Panc1 (cell line): ENCODE measurements at regions not wholly inside any gene's neighbourhood (a gene's known extent, or its start where the extent isn't known, plus 50 kb on each side); places are given as distances from the start of the nearest gene placed in this dataset.
"Not testable (repeated sequence)": the region's sequence is repeated elsewhere in the genome, so short reads cannot be mapped to it uniquely, and the experiment has no call there.

Experiments used
- ATAC-seq: fragments of 200-7000 bp; cut with Tn5 transposase; 2 replicates; pipeline ENCODE4 v1.9.1; 2020; ENCODE audit warnings: mild to moderate bottlenecking, moderate library complexity
- BruUV-seq: library from RNA; stranded (reverse); fragments of 400-500 nt; replicated peaks from 2 replicates; lab custom pipeline; 2021; lab: Mats Ljungman, UMichigan
- CTCF ChIA-PET: fragments of 300-600 bp; sonication (Branson Sonifier 250); formaldehyde crosslinking; loops from one replicate; lab custom pipeline; 2022; ENCODE audit warnings: antibody characterized with exemption; lab: Charles Lee
- POLR2A ChIA-PET: fragments of 300-600 bp; sonication (Branson Sonifier 250); formaldehyde crosslinking; loops from one replicate; lab custom pipeline; 2022; ENCODE audit warnings: antibody characterized with exemption; lab: Charles Lee
- DNase-seq: peaks from one replicate; pipeline ENCODE4 v3.0.0-alpha.2; 2010; ENCODE audit warnings: low read depth, low spot score
- H3K27ac ChIP-seq: 2 replicates; pipeline ENCODE4 v1.5.1; 2011; ENCODE audit warnings: mild to moderate bottlenecking, low read length, inconsistent platforms
- H3K27me3 ChIP-seq: fragments of 200-500 bp; sonication (Bioruptor generic); 2 replicates; pipeline ENCODE4 v1.6.0; 2014; ENCODE audit warnings: low read length, inconsistent platforms; ENCODE audit not compliant: control insufficient read depth, insufficient read depth
- H3K36me3 ChIP-seq: fragments of 200-500 bp; sonication (Bioruptor generic); 2 replicates; pipeline ENCODE4 v1.5.1; 2014; ENCODE audit warnings: inconsistent platforms, mild to moderate bottlenecking, low read length, moderate library complexity; ENCODE audit not compliant: control insufficient read depth, insufficient read depth
- H3K4me1 ChIP-seq: 2 replicates; pipeline ENCODE4 v1.5.1; 2011; ENCODE audit warnings: inconsistent platforms, mild to moderate bottlenecking, low read length, moderate library complexity; ENCODE audit not compliant: control insufficient read depth, insufficient read depth
- H3K4me3 ChIP-seq, 2 experiments: 2 replicates each; pipeline ENCODE4 v1.5.1; 2011 to 2012; ENCODE audit warnings: low read depth in 2 of 2, low read length in 2 of 2, mild to moderate bottlenecking in 2 of 2, inconsistent platforms in 1 of 2, moderate library complexity in 1 of 2
- H3K9me3 ChIP-seq: fragments of 200-500 bp; sonication (Bioruptor generic); 2 replicates; pipeline ENCODE4 v1.5.1; 2014; ENCODE audit warnings: low read depth, mild to moderate bottlenecking, inconsistent platforms, low read length, moderate library complexity; ENCODE audit not compliant: control insufficient read depth, insufficient read depth
- POLR2AphosphoS5 ChIP-seq: IDR thresholded peaks from 2 replicates; pipeline ENCODE4 v1.6.1; 2012; ENCODE audit warnings: mild to moderate bottlenecking, low read depth, low read length, moderate library complexity
- SIN3A ChIP-seq: IDR thresholded peaks from 2 replicates; pipeline ENCODE4 v1.6.1; 2012; ENCODE audit warnings: low read depth, mild to moderate bottlenecking, low read length, moderate library complexity, borderline replicate concordance; ENCODE audit not compliant: insufficient read depth
- TCF7L2 ChIP-seq: IDR thresholded peaks from 2 replicates; pipeline ENCODE4 v1.6.1; 2011; ENCODE audit warnings: mild to moderate bottlenecking, low read depth, low read length, inconsistent platforms
- in situ Hi-C: cut with HindIII; loops from 2 replicates; pipeline ENCODE4 v1.10.0; 2016; ENCODE audit warnings: low sequenced_read_pairs, low pct_unique_long_range_greater_than_20kb
- intact Hi-C: fragments of 100-400 bp; cut with micrococcal nuclease; formaldehyde crosslinking; loops from one replicate; pipeline ENCODE4 v1.10.0; 2022; ENCODE audit not compliant: unreplicated experiment
- TF ChIP-seq, protein P1 (sequence below), 2 experiments: IDR thresholded peaks; 2 replicates each; pipeline ENCODE4 v1.6.1; 2011 to 2012; ENCODE audit warnings: low read depth in 2 of 2, control low read depth in 1 of 2, low read length in 1 of 2, mild to moderate bottlenecking in 1 of 2, moderate library complexity in 1 of 2; ENCODE audit not compliant: insufficient read depth in 1 of 2
- TF ChIP-seq, protein P2 (sequence below): fragments of 450-650 bp; IDR thresholded peaks from 2 replicates; pipeline ENCODE4 v1.5.1; 2017; ENCODE audit warnings: mild to moderate bottlenecking

DNA sequence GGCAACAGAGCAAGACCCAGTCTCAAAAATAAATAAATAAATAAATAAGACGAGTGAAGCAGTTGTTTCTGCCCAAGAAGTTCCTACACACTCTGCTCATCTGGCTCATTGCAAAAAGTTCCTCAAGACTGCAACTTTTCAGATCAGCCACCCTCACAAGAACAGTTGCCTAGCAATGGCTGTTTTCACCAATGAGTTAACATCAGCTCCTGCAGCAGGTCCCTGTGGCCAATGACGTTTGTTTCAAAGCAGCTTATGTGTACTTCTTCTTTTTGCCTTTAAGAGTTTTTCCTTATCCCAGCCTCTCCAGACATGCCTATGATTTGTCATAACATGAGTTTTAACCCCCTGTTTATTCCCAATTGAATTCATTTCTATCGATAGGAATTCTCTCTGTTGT, 118.4 kb upstream of the SPRED1 start:
- DNase-seq = no peak
- intact Hi-C loops = no loop called here
- ChIA-PET POLR2A (no interaction called here), CTCF (no interaction called here)
- no TSS peak for BruUV-seq
- no peak overlapping the region for H3K4me3 ChIP-seq
- H3K27me3 ChIP-seq = no peaks in the 10 kb centered on the region
- in situ Hi-C loops = no loop called here
- no peaks in the 10 kb centered on the region for H3K36me3 ChIP-seq
- H3K9me3 ChIP-seq = no peaks in the 10 kb centered on the region
- ATAC-seq = no peak
- TF ChIP-seq SIN3A (no peak), TCF7L2 (no peak), POLR2AphosphoS5 (no peak)
- TF ChIP-seq, protein P1, sequence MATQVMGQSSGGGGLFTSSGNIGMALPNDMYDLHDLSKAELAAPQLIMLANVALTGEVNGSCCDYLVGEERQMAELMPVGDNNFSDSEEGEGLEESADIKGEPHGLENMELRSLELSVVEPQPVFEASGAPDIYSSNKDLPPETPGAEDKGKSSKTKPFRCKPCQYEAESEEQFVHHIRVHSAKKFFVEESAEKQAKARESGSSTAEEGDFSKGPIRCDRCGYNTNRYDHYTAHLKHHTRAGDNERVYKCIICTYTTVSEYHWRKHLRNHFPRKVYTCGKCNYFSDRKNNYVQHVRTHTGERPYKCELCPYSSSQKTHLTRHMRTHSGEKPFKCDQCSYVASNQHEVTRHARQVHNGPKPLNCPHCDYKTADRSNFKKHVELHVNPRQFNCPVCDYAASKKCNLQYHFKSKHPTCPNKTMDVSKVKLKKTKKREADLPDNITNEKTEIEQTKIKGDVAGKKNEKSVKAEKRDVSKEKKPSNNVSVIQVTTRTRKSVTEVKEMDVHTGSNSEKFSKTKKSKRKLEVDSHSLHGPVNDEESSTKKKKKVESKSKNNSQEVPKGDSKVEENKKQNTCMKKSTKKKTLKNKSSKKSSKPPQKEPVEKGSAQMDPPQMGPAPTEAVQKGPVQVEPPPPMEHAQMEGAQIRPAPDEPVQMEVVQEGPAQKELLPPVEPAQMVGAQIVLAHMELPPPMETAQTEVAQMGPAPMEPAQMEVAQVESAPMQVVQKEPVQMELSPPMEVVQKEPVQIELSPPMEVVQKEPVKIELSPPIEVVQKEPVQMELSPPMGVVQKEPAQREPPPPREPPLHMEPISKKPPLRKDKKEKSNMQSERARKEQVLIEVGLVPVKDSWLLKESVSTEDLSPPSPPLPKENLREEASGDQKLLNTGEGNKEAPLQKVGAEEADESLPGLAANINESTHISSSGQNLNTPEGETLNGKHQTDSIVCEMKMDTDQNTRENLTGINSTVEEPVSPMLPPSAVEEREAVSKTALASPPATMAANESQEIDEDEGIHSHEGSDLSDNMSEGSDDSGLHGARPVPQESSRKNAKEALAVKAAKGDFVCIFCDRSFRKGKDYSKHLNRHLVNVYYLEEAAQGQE (IDR thresholded peaks at IDR 0.05; ENCODE audit: insufficient read depth in 1 of 2, low read depth in 2 of 2, low read length in 1 of 2) = no peak
- TF ChIP-seq, protein P2, sequence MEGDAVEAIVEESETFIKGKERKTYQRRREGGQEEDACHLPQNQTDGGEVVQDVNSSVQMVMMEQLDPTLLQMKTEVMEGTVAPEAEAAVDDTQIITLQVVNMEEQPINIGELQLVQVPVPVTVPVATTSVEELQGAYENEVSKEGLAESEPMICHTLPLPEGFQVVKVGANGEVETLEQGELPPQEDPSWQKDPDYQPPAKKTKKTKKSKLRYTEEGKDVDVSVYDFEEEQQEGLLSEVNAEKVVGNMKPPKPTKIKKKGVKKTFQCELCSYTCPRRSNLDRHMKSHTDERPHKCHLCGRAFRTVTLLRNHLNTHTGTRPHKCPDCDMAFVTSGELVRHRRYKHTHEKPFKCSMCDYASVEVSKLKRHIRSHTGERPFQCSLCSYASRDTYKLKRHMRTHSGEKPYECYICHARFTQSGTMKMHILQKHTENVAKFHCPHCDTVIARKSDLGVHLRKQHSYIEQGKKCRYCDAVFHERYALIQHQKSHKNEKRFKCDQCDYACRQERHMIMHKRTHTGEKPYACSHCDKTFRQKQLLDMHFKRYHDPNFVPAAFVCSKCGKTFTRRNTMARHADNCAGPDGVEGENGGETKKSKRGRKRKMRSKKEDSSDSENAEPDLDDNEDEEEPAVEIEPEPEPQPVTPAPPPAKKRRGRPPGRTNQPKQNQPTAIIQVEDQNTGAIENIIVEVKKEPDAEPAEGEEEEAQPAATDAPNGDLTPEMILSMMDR = no peak
- H3K4me1 ChIP-seq = no peaks in the 10 kb centered on the region
- no peak overlapping the region for H3K27ac ChIP-seq

DNA sequence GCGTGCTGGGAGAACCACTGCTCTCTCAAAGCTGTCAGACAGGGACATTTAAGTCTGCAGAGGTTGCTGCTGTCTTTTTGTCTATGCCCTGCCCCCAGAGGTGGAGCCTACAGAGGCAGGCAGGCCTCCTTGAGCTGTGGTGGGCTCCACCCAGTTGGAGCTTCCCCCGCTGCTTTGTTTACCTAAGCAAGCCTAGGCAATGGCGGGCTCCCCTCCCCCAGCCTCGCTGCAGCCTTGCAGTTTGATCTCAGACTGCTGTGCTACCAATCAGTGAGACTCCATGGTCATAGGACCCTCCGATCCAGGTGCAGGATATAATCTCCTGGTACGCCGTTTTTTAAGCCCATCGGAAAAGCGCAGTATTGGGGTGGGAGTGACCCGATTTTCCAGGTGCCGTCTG, 110.4 kb upstream of the SPRED1 start:
- H3K9me3 ChIP-seq, ATAC-seq, DNase-seq, H3K4me3 ChIP-seq, H3K27me3 ChIP-seq, H3K27ac ChIP-seq, H3K4me1 ChIP-seq, in situ Hi-C loops, intact Hi-C loops, BruUV-seq, CTCF ChIA-PET, POLR2A ChIA-PET, H3K36me3 ChIP-seq: not testable (repeated sequence)

DNA sequence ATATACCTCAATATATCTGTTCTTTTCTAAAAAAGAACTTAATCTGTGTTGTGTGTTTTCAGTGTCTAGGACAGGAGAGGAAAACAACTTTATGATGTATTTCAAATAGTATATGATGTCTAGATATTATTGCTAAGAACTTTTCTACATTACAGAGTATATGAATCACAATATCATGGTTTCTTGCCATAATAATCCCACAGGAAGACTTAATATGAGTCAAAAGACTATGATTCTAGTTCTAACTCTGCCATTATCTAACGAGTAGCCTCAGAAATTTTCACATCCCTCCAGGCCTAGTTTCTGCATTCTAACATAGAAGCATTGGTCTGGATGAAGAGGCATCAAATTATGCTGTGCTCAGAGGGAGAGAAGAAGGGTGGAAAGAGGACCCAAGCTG, 107.7 kb upstream of the SPRED1 start:
- POLR2A ChIA-PET = no interaction called here
- BruUV-seq = no TSS peak
- CTCF ChIA-PET = no interaction called here
- Histone ChIP-seq H3K4me1 (no peaks in the 10 kb centered on the region), H3K36me3 (no peaks in the 10 kb centered on the region; the same call in 1 of the 2 replicates), H3K9me3 (0 out of 2 replicates have a peak, but pooled peaks cover 4% of the 10 kb centered on the region), H3K27ac (no peak overlapping the region), H3K27me3 (no peaks in the 10 kb centered on the region), H3K4me3 (no peak overlapping the region)
- in situ Hi-C loops = no loop called here
- no peak for ATAC-seq
- TF ChIP-seq, protein P1 (IDR thresholded peaks at IDR 0.05; ENCODE audit: insufficient read depth in 1 of 2, low read depth in 2 of 2, low read length in 1 of 2) = no peak
- TF ChIP-seq TCF7L2 = no peak
- TF ChIP-seq POLR2AphosphoS5 = no peak
- no peak for TF ChIP-seq SIN3A
- TF ChIP-seq, protein P2 = no peak
- no peak for DNase-seq
- intact Hi-C loops = no loop called here
